Lung (tissue), 11 donors: ENCODE measurements at regions not wholly inside any gene's neighbourhood (a gene's known extent, or its start where the extent isn't known, plus 50 kb on each side); places are given as distances from the start of the nearest gene placed in this dataset.

Source experiments
- ATAC-seq: fragments of 200-7000 bp; cut with Tn5 transposase; one replicate; pipeline ENCODE4 v1.9.1; 2020; ENCODE audit warnings: moderate number of reproducible peaks; ENCODE audit not compliant: insufficient read depth, low FRiP score
- DNase-seq, 3 donors: peaks; one replicate each; pipeline ENCODE4 v3.0.0-alpha.2; 2013 to 2017
- H3K27ac ChIP-seq, 2 donors: one replicate each; pipeline ENCODE4 v1.5.1; 2013; ENCODE audit warnings: mild to moderate bottlenecking in 2 of 2, moderate library complexity in 2 of 2, control low read depth in 1 of 2, inconsistent platforms in 1 of 2, low read depth in 1 of 2, low read length in 1 of 2
- H3K27me3 ChIP-seq, 3 donors: one replicate each; pipeline ENCODE4 v1.5.1; 2013; ENCODE audit warnings: low read length in 2 of 3; ENCODE audit not compliant: control insufficient read depth in 3 of 3, insufficient read depth in 3 of 3
- H3K36me3 ChIP-seq, 4 donors: one replicate each; pipeline ENCODE4 v1.5.1; 2013; ENCODE audit warnings: low read length in 4 of 4, mild to moderate bottlenecking in 1 of 4, moderate library complexity in 1 of 4; ENCODE audit not compliant: control insufficient read depth in 4 of 4, insufficient read depth in 4 of 4
- H3K4me1 ChIP-seq, 5 donors: one replicate each; pipeline ENCODE4 v1.5.1; 2013; ENCODE audit warnings: low read length in 5 of 5, mild to moderate bottlenecking in 2 of 5, moderate library complexity in 1 of 5; ENCODE audit not compliant: control insufficient read depth in 5 of 5, insufficient read depth in 5 of 5
- H3K4me3 ChIP-seq: one replicate; pipeline ENCODE4 v1.5.1; 2013; ENCODE audit warnings: mild to moderate bottlenecking, control low read depth, moderate library complexity
- H3K9ac ChIP-seq, 2 donors: one replicate each; pipeline ENCODE4 v1.5.1; 2013; ENCODE audit warnings: low read length in 2 of 2, control low read depth in 1 of 2; ENCODE audit not compliant: insufficient read depth in 1 of 2
- H3K9me3 ChIP-seq, 4 donors: one replicate each; pipeline ENCODE4 v1.5.1; 2013; ENCODE audit warnings: low read length in 3 of 4, mild to moderate bottlenecking in 1 of 4, moderate library complexity in 1 of 4; ENCODE audit not compliant: control insufficient read depth in 4 of 4, insufficient read depth in 3 of 4
- CTCF ChIP-seq: IDR thresholded peaks from 2 replicates; pipeline ENCODE4 v1.5.1; 2012; ENCODE audit warnings: mild to moderate bottlenecking; ENCODE audit errors: control extremely low read depth, extremely low read depth
- WGBS, 2 donors: extraction: QIAGEN DNeasy Blood & Tissue Kit; methylation state at CpG; one replicate each; pipeline ENCODE4 v1.1.7; 2013; 5-methylcytosine and 5-hydroxymethylcytosine counted together
- donor health status: control.
- donor health status: control.
- donor health status: Bipolar disorder and iron deficiency.
- donor health status: healthy.
- donor health status: DM: yes; HTN: yes; CAD: no.

GRCh38 chr5:2258861-2259260, 376.1 kb upstream of the IRX4 start:
- no peak for DNase-seq
- ATAC-seq = no peak
- no peak overlapping the region for H3K9ac ChIP-seq
- no peak for TF ChIP-seq CTCF
- no peak overlapping the region for H3K4me3 ChIP-seq
- peaks cover 0 to 4% (median 0%) of the 10 kb centered on the region in 5 donors for H3K4me1 ChIP-seq
- no peak overlapping the region for H3K27ac ChIP-seq
- H3K9me3 ChIP-seq = peaks cover 0 to 3% (median 0%) of the 10 kb centered on the region in 4 donors
- 83 to 85% methylated on average over 8 of the region's 8 CpGs for WGBS, 2 donors
- H3K36me3 ChIP-seq = no peaks in the 10 kb centered on the region
- H3K27me3 ChIP-seq = no peaks in the 10 kb centered on the region

GRCh38 chr5:2257326-2258244, 374.9 kb upstream of the IRX4 start:
- Histone ChIP-seq H3K9ac (no peak overlapping the region), H3K4me3 (no peak overlapping the region), H3K9me3 (no peaks in the 10 kb centered on the region), H3K27me3 (no peaks in the 10 kb centered on the region), H3K4me1 (peaks cover 0 to 7% (median 0%) of the 10 kb centered on the region in 5 donors), H3K27ac (no peak overlapping the region), H3K36me3 (no peaks in the 10 kb centered on the region)
- no peak for TF ChIP-seq CTCF
- no peak for ATAC-seq
- WGBS, 2 donors = 87 to 88% methylated on average over 20 of the region's 20 CpGs
- DNase-seq = no peak

- H3K4me3 ChIP-seq = no peak overlapping the region
- DNase-seq (no peak), ATAC-seq (no peak)
- 77 to 87% methylated on average over 14 to 15 of the region's 15 CpGs for WGBS, 2 donors
- H3K9ac ChIP-seq = no peak overlapping the region
- H3K27ac ChIP-seq = no peak overlapping the region
- H3K36me3 ChIP-seq = no peaks in the 10 kb centered on the region
- H3K27me3 ChIP-seq = no peaks in the 10 kb centered on the region
- peaks cover 0 to 7% (median 0%) of the 10 kb centered on the region in 5 donors for H3K4me1 ChIP-seq
- no peaks in the 10 kb centered on the region for H3K9me3 ChIP-seq
- no peak for TF ChIP-seq CTCF
These were observed 374.1 kb upstream of the IRX4 start for GRCh38 chr5:2256691-2257280.
